A549 (cell line): ENCODE measurements at regions not wholly inside any gene's neighbourhood (a gene's known extent, or its start where the extent isn't known, plus 50 kb on each side); places are given as distances from the start of the nearest gene placed in this dataset.

ENCODE experiments used
- ATAC-seq, 2 experiments: fragments of 200-7000 bp in 1 of 2; fragments of >200 bp in 1 of 2; cut with Nextera tagmentation in 1 of 2; cut with Tn5 transposase in 1 of 2; 3 replicates each; pipeline versions ENCODE4 v1.8.0 to v1.9.1; 2018 to 2020; ENCODE audit warnings: mild to moderate bottlenecking in 1 of 2, moderate library complexity in 1 of 2
- CTCF ChIA-PET: fragments of 300-600 bp; sonication (Branson Sonifier 250); formaldehyde crosslinking; extraction: SDS; loops from one replicate; lab custom pipeline; 2021; ENCODE audit warnings: antibody characterized with exemption, inconsistent platforms; lab: Yijun Ruan, JAX
- POLR2A ChIA-PET: fragments of 350-600 bp; formaldehyde crosslinking; extraction: SDS; loops from one replicate; lab custom pipeline; 2021; ENCODE audit warnings: antibody characterized with exemption, inconsistent platforms; lab: Yijun Ruan, JAX
- DNase-seq, 2 experiments: peaks; one replicate each; pipeline versions ENCODE4 v3.0.0 to v3.0.0-alpha.2; 2011 to 2016; ENCODE audit warnings: low read depth in 1 of 2, low spot score in 1 of 2
- FAIRE-seq: peaks from 2 replicates; lab custom pipeline; 2011; peaks lifted over from hg19 to GRCh38; lab: Jason Lieb, UNC
- H3K27ac ChIP-seq, 2 experiments: fragments of >200 bp; sonication (Bioruptor Twin); formaldehyde crosslinking; 3 replicates each; pipeline ENCODE4 v1.5.1; 2016 to 2017
- H3K4me1 ChIP-seq: fragments of >200 bp; sonication (Bioruptor Twin); formaldehyde crosslinking; 3 replicates; pipeline ENCODE4 v1.6.1; 2016
- H3K4me2 ChIP-seq: fragments of >200 bp; sonication (Bioruptor Twin); formaldehyde crosslinking; 3 replicates; pipeline ENCODE4 v1.6.1; 2016
- H3K4me3 ChIP-seq: fragments of >200 bp; sonication (Bioruptor Twin); formaldehyde crosslinking; 3 replicates; pipeline ENCODE4 v1.5.1; 2016
- H3K9me3 ChIP-seq: fragments of >200 bp; sonication (Bioruptor Twin); formaldehyde crosslinking; 3 replicates; pipeline ENCODE4 v1.6.1; 2016
- CBX8 ChIP-seq: fragments of 200-600 bp; sonication (generic); IDR thresholded peaks from 2 replicates; pipeline ENCODE4 v1.6.1; 2016
- CHD2 ChIP-seq: fragments of 150-350 bp; IDR thresholded peaks from 2 replicates; pipeline ENCODE4 v1.6.1; 2014; ENCODE audit warnings: low read length; ENCODE audit not compliant: partially characterized antibody
- CHD4 ChIP-seq: fragments of 200-600 bp; sonication (generic); IDR thresholded peaks from 2 replicates; pipeline ENCODE4 v1.6.1; 2016; ENCODE audit warnings: antibody characterized with exemption, mild to moderate bottlenecking, borderline replicate concordance
- E2F6 ChIP-seq: IDR thresholded peaks from 2 replicates; pipeline ENCODE4 v1.6.1; 2012; ENCODE audit warnings: low read depth, borderline replicate concordance
- EHF ChIP-seq: fragments of 250-450 bp; sonication (Bioruptor Pico); IDR thresholded peaks from 2 replicates; pipeline ENCODE4 v1.5.0; 2020; ENCODE audit warnings: mild to moderate bottlenecking
- ESRRA ChIP-seq: fragments of 150-350 bp; IDR thresholded peaks from 2 replicates; pipeline ENCODE4 v1.6.1; 2014; ENCODE audit warnings: mild to moderate bottlenecking, low read length, borderline replicate concordance
- GATA3 ChIP-seq: IDR thresholded peaks from 2 replicates; pipeline ENCODE4 v1.6.1; 2012; ENCODE audit warnings: borderline replicate concordance
- HDAC2 ChIP-seq: fragments of 200-600 bp; sonication (generic); IDR thresholded peaks from 2 replicates; pipeline ENCODE4 v1.6.1; 2016
- HMGXB4 ChIP-seq: fragments of 250-450 bp; sonication (Bioruptor Pico); IDR thresholded peaks from 2 replicates; pipeline ENCODE4 v1.5.0; 2021; ENCODE audit warnings: mild to moderate bottlenecking, moderate library complexity, borderline replicate concordance
- JUN ChIP-seq, 2 experiments: fragments of >200 bp; sonication (Bioruptor Twin); formaldehyde crosslinking; IDR thresholded peaks; 2 replicates in 1 of 2; 3 replicates in 1 of 2; pipeline ENCODE4 v1.6.1; 2016 to 2017
- MAFK ChIP-seq: fragments of 450-650 bp; IDR thresholded peaks from 2 replicates; pipeline ENCODE4 v1.6.1; 2014; ENCODE audit not compliant: partially characterized antibody
- MAZ ChIP-seq: fragments of 150-350 bp; IDR thresholded peaks from 2 replicates; pipeline ENCODE4 v1.6.1; 2014; ENCODE audit warnings: antibody characterized with exemption, low read depth, low read length, borderline replicate concordance
- POLR2AphosphoS2 ChIP-seq: conservative IDR thresholded peaks from 2 replicates; pipeline ENCODE4 v1.6.1; 2012; ENCODE audit warnings: low read length, improper control_type of control experiment, inconsistent platforms
- RCOR1 ChIP-seq: fragments of 150-350 bp; IDR thresholded peaks from 2 replicates; pipeline ENCODE4 v1.6.1; 2014; ENCODE audit warnings: antibody characterized with exemption, low read length, low read depth
- SREBF2 ChIP-seq: fragments of 450-650 bp; IDR thresholded peaks from 2 replicates; pipeline ENCODE4 v1.6.1; 2014; ENCODE audit warnings: mild to moderate bottlenecking, moderate library complexity
- TFCP2L1 ChIP-seq: fragments of 250-450 bp; sonication (Bioruptor Pico); IDR thresholded peaks from 2 replicates; pipeline ENCODE4 v1.5.0; 2021; ENCODE audit warnings: mild to moderate bottlenecking
- ZSCAN20 ChIP-seq: fragments of 250-450 bp; sonication (Bioruptor Pico); IDR thresholded peaks from 2 replicates; pipeline ENCODE4 v1.8.0; 2022; ENCODE audit warnings: mild to moderate bottlenecking, moderate library complexity
- WGBS: methylation state at CpG from one replicate; pipeline ENCODE4 v1.1.6; 2017; ENCODE audit errors: missing lambda C conversion rate; 5-methylcytosine and 5-hydroxymethylcytosine counted together
- TF ChIP-seq, protein P1 (sequence below): fragments of >200 bp; sonication (Bioruptor Twin); formaldehyde crosslinking; IDR thresholded peaks from 3 replicates; pipeline ENCODE4 v1.6.1; 2016

DNA sequence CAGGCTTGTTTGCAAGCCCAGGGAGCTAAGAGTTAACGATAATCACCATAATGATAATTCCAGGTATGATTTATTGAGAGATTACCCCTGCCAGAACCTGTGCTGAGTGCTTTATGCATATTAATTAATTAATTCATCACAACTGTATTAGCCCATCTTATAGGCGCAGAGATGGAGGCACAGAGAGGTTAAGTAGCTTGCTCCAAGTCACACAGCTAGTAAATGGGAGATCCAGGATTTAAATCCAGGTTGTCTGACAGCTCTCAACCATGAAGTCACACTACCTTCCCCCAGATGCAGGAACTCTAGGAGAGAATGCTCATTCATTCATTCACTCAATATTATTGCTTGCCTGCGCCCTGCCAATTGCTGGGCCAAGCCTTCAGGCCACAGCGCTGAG lies 84.5 kb downstream of the FAM241B start:
- TF ChIP-seq CBX8 (no peak), HMGXB4 (CRISPR knock-in tag) (no peak), GATA3 (no peak), EHF (CRISPR knock-in tag) (no peak), HDAC2 (no peak), CHD4 (no peak), ESRRA (no peak), POLR2AphosphoS2 (no peak), SREBF2 (no peak), RCOR1 (no peak), CHD2 (no peak), MAFK (no peak), JUN (IDR thresholded peaks at IDR 0.05) (no peak)
- FAIRE-seq = no peak
- no peak for DNase-seq
- no peak overlapping the region for H3K4me2 ChIP-seq
- CTCF ChIA-PET = interaction anchor here (0.6 to 8.9 kb wide), 15 partner anchors 9 to 244 kb away, joined by 3 to 153 read pairs (median 16); no protein-coding TSS in a partner anchor
- no peak for ATAC-seq
- H3K27ac ChIP-seq = no peak overlapping the region
- H3K4me1 ChIP-seq = no peaks in the 10 kb centered on the region
- POLR2A ChIA-PET = interaction anchor here (0.5 kb wide), 1 partner anchor 671 kb away, joined by 4 read pairs; no protein-coding TSS in a partner anchor
- no peak overlapping the region for H3K4me3 ChIP-seq
- WGBS = 21% methylated on average over 4 of the region's 4 CpGs
- H3K9me3 ChIP-seq = no peaks in the 10 kb centered on the region

GRCh38 chr10:69715156-69715898 lies 85.3 kb downstream of the FAM241B start:
- H3K4me2 ChIP-seq = no peak overlapping the region
- no peak for FAIRE-seq
- no peaks in the 10 kb centered on the region for H3K4me1 ChIP-seq
- TF ChIP-seq, protein P1, sequence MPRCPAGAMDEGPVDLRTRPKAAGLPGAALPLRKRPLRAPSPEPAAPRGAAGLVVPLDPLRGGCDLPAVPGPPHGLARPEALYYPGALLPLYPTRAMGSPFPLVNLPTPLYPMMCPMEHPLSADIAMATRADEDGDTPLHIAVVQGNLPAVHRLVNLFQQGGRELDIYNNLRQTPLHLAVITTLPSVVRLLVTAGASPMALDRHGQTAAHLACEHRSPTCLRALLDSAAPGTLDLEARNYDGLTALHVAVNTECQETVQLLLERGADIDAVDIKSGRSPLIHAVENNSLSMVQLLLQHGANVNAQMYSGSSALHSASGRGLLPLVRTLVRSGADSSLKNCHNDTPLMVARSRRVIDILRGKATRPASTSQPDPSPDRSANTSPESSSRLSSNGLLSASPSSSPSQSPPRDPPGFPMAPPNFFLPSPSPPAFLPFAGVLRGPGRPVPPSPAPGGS = no peak
- TF ChIP-seq HDAC2 (no peak), TFCP2L1 (CRISPR knock-in tag) (no peak), ZSCAN20 (CRISPR knock-in tag) (no peak), MAZ (no peak), E2F6 (no peak)
- TF ChIP-seq, all 56 proteins: peak for 0
- ATAC-seq (no peak; a peak in 1 of 6 replicates), DNase-seq (no peak)
- Histone ChIP-seq H3K9me3 (no peaks in the 10 kb centered on the region), H3K4me3 (no peak overlapping the region), H3K27ac (no peak overlapping the region)
- POLR2A ChIA-PET = interaction anchor here (1.2 kb wide), 1 partner anchor 13 kb away, joined by 3 read pairs; no protein-coding TSS in a partner anchor
- 50% methylated on average over 11 of the region's 11 CpGs for WGBS
- CTCF ChIA-PET = interaction anchor here (0.6 to 8.9 kb wide), 22 partner anchors 9 to 243 kb away, joined by 3 to 153 read pairs (median 4); no protein-coding TSS in a partner anchor
